GM21737 (cell line): ENCODE measurements at regions not wholly inside any gene's neighbourhood (a gene's known extent, or its start where the extent isn't known, plus 50 kb on each side); places are given as distances from the start of the nearest gene placed in this dataset.
"Not testable (repeated sequence)": the region's sequence is repeated elsewhere in the genome, so short reads cannot be mapped to it uniquely, and the experiment has no call there.

ENCODE experiments used
- ATAC-seq: cut with Tn5 transposase; IDR thresholded peaks from one replicate; pipeline ENCODE4 v1.9.1; 2021; ENCODE audit warnings: mild to moderate bottlenecking, moderate library complexity; ENCODE audit not compliant: unreplicated experiment

- peak; percentile 79 for ATAC-seq
Measured at GRCh38 chr2:64932371-64933216, 56.6 kb upstream of the SLC1A4 start.

- ATAC-seq, result no peak
Measured at GRCh38 chr2:64934530-64934929, 54.7 kb upstream of the SLC1A4 start.

- no peak for ATAC-seq
Measured at GRCh38 chr2:64936809-64937208, 52.4 kb upstream of the SLC1A4 start.

- not testable (repeated sequence) for ATAC-seq
Measured at GRCh38 chr2:64937314-64937686, 51.9 kb upstream of the SLC1A4 start.

GRCh38 chr2:64937687-64938491 lies 51.3 kb upstream of the SLC1A4 start:
- ATAC-seq, result peak; percentile 51

GRCh38 chr2:64938607-64939285 lies 50.5 kb upstream of the SLC1A4 start:
- ATAC-seq, result no peak

- ATAC-seq, result peak; percentile 42
Measured at GRCh38 chr2:64939332-64939917, 49.8 kb upstream of the SLC1A4 start.
